HG02973 (cell line): ENCODE measurements at regions not wholly inside any gene's neighbourhood (a gene's known extent, or its start where the extent isn't known, plus 50 kb on each side); places are given as distances from the start of the nearest gene placed in this dataset.
"Not testable (repeated sequence)": the region's sequence is repeated elsewhere in the genome, so short reads cannot be mapped to it uniquely, and the experiment has no call there.

Experiments used
- ATAC-seq: cut with Tn5 transposase; IDR thresholded peaks from one replicate; pipeline ENCODE4 v1.9.1; 2021; ENCODE audit warnings: moderate library complexity; ENCODE audit not compliant: unreplicated experiment

DNA sequence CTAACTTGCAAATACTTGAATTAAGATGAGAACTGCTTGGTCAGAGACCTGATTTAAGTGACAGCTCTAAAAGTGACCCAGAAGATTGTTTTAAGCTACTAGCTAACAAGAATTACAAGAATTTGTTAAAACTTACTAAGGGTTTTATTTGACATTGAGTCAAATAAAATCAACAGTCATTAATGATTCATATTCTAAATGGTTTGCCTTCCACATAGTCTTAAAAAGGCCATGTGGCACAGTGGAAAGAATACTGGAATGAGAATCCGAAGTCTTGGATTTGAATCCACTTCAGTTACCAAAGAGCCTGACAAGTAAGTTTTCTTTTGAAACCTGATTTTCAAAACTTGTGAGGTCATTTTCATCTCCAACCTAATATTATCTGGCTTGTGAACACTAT, 489.3 kb downstream of the ADCYAP1 start:
- ATAC-seq, result no peak

- ATAC-seq, result no peak
Observed at GRCh38 chr18:1394426-1394825, 489.8 kb downstream of the ADCYAP1 start.

DNA sequence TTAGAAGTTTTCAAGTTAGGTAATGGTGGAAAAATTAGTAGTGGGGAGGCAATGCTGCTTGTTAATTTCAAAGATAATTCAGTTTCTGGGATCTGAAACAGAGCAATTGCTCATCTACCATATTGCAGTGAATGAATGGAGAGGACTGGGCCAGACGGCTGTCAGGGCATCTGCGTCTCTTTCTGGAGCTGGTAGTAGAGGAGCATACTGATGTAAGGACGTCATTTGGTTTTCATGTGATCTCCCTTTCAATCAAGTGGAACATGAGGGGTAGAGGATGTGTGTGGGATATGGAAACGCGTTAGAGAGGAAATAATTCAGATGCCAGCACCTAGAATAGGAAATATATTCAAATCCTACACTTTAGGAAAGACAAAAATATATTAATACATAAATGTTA, 490.3 kb downstream of the ADCYAP1 start:
- no peak for ATAC-seq

DNA sequence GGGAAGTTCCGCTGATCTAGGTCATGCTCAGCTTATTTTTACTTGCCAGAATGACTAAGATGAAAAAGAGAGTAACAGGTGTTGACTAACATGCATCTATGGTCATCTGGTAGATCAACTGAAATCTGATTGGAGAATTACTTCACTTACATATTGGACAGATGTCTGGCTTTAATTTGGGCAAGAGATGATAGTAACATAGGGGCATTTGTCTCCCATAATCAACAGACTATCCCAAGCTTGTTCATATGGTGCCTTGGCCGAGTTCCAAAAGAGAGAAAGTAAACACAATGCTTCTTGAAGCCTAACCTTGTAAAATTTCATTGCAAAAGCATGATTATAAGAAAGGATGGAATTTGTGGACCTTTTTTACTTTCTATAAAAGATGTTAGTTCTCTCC, 503.7 kb downstream of the ADCYAP1 start:
- no peak for ATAC-seq

GRCh38 chr18:1412655-1413322, 508.1 kb downstream of the ADCYAP1 start:
- no peak for ATAC-seq

- no peak for ATAC-seq
Observed at GRCh38 chr18:1413323-1413675, 508.6 kb downstream of the ADCYAP1 start.

DNA sequence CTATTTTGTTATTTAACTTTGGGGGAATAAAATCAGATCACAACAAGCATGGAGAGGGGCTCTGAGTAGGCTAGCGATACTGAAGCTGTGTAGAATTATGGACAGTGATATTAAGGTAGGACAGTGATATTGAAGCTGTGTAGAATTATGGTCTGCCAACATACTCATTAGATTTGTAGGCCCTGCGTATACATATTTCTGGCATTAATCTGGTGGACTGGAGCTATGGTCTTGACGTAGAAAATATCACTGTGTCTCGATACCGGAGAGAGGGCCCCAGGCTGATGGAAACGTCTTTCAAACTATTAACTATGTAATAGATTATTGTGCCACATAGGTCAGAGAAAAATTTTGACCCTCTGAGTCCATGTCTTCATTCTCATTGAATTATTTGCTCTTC, 511.4 kb downstream of the ADCYAP1 start:
- no peak for ATAC-seq

DNA sequence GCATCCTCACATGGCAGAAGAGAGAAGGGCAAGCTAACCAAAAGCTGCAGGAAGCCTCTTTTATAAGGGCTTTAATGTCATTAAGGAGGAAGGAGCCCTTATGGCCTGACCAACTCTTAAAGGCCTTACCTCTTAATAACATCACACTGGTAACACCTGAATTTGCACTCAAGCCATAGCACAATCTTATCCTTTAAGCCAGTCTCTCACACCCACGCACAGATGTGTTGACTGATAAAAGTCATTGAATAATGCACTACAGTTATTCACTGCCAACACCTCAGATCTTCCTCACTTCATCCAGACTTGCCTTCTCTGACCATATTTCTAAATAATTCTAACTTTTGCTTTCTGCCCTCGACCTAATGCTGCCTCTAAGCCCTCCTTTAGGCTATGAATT, 516.8 kb downstream of the ADCYAP1 start:
- ATAC-seq, result no peak

GRCh38 chr18:1422634-1423033, 518.0 kb downstream of the ADCYAP1 start:
- ATAC-seq, result no peak

GRCh38 chr18:1425679-1426078, 521.0 kb downstream of the ADCYAP1 start:
- no peak for ATAC-seq

DNA sequence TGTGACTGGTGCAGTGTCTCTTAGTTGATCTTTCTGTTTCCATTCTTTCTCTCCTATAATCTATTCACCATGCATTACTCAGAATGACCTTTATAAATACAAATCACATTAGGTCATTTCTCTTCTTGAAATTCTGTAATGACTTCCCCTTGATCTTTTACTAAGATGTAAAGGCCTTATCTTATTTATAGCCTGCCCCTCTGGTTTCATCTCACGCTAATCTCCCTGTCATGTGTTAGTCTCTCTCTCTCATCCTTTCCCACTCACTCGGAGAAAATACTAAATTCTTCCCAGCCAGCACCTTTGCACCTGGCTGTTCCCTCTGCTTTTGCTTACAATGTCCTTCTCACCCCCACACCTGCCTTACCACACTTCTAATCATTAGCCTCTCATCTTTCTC, 530.8 kb downstream of the ADCYAP1 start:
- no peak for ATAC-seq

- ATAC-seq, result no peak
Observed at GRCh38 chr18:1436199-1436598, 531.5 kb downstream of the ADCYAP1 start.

DNA sequence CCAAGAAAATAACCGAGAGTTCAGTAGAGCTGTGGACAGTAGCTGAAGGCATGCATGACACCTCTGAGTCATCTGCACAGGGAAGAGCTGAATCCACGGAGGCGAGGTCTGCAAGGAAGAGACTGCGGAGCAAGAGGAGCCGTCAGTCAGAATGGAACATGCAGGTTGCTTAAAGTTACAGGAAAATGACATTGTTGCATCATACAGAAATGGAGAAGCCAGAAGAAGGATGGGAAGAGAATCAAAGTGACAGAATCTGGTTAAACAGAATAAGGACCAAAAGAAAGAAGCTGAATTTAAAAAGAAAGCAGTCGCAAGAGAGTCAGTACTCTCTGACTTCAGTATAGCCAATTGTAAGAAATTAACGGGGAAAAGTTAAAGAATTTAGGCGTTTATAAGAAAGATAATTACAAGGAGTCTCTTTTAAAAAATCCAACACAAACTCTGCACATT, 533.8 kb downstream of the ADCYAP1 start:
- no peak for ATAC-seq

GRCh38 chr18:1438967-1439366, 534.3 kb downstream of the ADCYAP1 start:
- no peak for ATAC-seq

- ATAC-seq, result not testable (repeated sequence)
Observed at GRCh38 chr18:1444062-1444461, 539.4 kb downstream of the ADCYAP1 start.

- ATAC-seq, result no peak
Observed at GRCh38 chr18:1446765-1447164, 542.1 kb downstream of the ADCYAP1 start.

DNA sequence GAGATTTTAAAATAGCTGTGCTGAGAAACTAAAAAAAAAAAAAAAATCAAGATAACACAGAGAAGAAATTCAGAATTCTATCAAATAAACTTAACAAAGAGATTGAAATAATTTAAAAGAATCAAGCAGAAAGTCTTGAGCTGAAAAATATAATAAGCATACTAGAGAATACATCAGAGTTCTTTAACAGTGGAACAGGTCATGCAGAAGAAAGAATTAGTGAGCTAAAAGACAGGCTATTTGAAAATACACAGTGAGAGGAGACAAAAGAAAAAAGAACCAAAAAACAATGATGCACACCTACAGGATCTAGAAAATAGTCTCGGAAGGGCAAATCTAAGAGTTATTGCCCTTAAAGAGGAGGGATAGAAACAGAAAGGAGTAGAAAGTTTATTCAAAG, 548.1 kb downstream of the ADCYAP1 start:
- ATAC-seq, result no peak

DNA sequence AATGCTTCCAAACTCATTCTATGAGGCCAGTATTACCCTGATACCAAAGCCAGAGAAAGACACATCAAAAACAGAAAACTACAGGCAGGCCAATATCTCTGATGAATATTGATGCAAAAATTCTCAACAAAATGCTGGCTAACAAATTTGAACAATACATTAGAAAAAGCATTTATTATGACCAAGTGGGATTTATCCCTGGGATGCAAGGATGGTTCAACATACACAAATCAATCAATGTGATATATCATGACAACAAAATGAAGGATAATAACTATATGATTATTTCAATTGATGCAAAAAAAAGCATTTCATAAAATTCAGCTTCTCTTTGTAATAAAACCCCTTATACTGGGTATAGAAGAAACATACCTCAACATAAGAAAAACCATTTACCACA, 550.9 kb downstream of the ADCYAP1 start:
- ATAC-seq, result no peak

GRCh38 chr18:1458547-1458946, 553.9 kb downstream of the ADCYAP1 start:
- ATAC-seq, result no peak

- no peak for ATAC-seq
Observed at GRCh38 chr18:1463981-1464380, 559.3 kb downstream of the ADCYAP1 start.

GRCh38 chr18:1464444-1465217, 560.0 kb downstream of the ADCYAP1 start:
- ATAC-seq, result no peak

- no peak for ATAC-seq
Observed at GRCh38 chr18:1466035-1466434, 561.4 kb downstream of the ADCYAP1 start.
